ENCODE measurements at regions not wholly inside any gene's neighbourhood (a gene's known extent, or its start where the extent isn't known, plus 50 kb on each side); places are given as distances from the start of the nearest gene placed in this dataset.
"Not testable (repeated sequence)": the region's sequence is repeated elsewhere in the genome, so short reads cannot be mapped to it uniquely, and the experiment has no call there.

DNA sequence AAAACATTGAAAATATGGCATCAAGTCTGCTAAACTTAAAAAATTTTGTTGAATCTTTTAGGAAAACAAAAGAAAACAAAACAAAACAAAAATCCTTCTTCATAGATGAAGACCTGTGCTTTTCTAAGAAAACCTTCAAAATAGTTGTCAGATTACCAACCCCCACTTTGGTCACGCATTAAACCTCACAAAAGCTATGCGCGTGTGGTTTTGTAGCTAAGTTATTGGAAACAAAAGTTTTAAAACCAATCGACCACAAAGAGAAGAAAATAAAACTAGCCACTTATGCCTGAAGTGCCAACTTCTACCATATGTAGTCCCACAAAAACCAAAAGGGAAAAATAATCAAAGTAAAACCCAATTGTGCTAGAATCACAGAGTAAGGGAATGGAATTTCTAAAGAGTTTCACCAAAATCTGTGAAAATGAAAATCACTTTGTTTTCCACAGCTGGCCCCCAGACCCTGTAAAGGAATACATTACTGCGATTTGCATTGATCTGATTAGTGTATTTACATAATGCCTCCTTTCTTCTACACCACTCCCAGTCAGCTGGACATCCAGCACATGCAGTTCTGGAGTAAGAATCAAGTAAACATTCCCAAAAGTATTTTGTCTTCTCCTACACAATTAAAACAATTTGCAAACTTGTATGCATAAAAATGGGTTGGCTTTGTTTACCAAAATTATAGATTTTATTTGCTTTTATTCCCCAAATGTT lies 330.1 kb upstream of the DKK2 start:
- no peak overlapping the region for H3K27ac ChIP-seq
- DNase-seq, result no peak
- H3K27me3 ChIP-seq, result no peaks in the 10 kb centered on the region
- intact Hi-C loops (cut with DNase I), result no loop called here
- H3K36me3 ChIP-seq, result no peaks in the 10 kb centered on the region
- H3K9me3 ChIP-seq, result no peaks in the 10 kb centered on the region
- 71 to 72% methylated on average over 5 of the region's 5 CpGs for WGBS, 2 donors
- H3K4me3 ChIP-seq, result no peak overlapping the region
- H3K4me1 ChIP-seq, result no peaks in the 10 kb centered on the region
- no peak for TF ChIP-seq EP300 (IDR thresholded peaks at IDR 0.05)
- TF ChIP-seq, protein P1, sequence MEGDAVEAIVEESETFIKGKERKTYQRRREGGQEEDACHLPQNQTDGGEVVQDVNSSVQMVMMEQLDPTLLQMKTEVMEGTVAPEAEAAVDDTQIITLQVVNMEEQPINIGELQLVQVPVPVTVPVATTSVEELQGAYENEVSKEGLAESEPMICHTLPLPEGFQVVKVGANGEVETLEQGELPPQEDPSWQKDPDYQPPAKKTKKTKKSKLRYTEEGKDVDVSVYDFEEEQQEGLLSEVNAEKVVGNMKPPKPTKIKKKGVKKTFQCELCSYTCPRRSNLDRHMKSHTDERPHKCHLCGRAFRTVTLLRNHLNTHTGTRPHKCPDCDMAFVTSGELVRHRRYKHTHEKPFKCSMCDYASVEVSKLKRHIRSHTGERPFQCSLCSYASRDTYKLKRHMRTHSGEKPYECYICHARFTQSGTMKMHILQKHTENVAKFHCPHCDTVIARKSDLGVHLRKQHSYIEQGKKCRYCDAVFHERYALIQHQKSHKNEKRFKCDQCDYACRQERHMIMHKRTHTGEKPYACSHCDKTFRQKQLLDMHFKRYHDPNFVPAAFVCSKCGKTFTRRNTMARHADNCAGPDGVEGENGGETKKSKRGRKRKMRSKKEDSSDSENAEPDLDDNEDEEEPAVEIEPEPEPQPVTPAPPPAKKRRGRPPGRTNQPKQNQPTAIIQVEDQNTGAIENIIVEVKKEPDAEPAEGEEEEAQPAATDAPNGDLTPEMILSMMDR (IDR thresholded peaks at IDR 0.05), result no peak

DNA sequence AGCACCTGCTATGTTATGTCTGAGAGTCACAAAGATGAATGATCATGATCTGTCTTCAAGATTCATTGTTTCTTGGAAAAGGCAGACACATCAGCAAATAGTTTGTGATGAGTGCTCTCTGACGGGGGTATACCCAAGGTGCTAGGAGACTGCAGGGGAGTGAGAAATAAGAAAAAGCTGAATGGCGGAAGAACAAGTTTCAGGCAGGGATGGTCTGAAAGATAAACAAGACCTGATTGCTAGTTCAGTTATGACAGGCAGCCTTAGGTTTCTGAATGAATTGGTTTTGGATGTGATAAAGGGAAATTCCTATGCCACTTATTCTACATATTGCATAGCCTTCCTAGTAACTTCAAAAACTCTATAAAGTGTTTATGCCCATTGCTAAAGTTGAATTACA lies 327.0 kb upstream of the DKK2 start:
- intact Hi-C loops (cut with DNase I), result no loop called here
- H3K4me1 ChIP-seq, result no peaks in the 10 kb centered on the region
- H3K27me3 ChIP-seq, result no peaks in the 10 kb centered on the region
- no peak for TF ChIP-seq EP300 (IDR thresholded peaks at IDR 0.05)
- TF ChIP-seq, protein P1 (IDR thresholded peaks at IDR 0.05), result no peak
- TF ChIP-seq POLR2A (IDR thresholded peaks at IDR 0.05), result no peak
- TF ChIP-seq POLR2AphosphoS5 (IDR thresholded peaks at IDR 0.05), result no peak
- WGBS, 2 donors, result 21 to 69% methylated on average over 2 of the region's 2 CpGs
- H3K36me3 ChIP-seq, result no peaks in the 10 kb centered on the region
- no peak overlapping the region for H3K4me3 ChIP-seq
- DNase-seq, result no peak
- H3K9me3 ChIP-seq, result no peaks in the 10 kb centered on the region
- no peak overlapping the region for H3K27ac ChIP-seq

GRCh38 chr4:107359208-107359607 lies 323.1 kb upstream of the DKK2 start:
- Histone ChIP-seq H3K4me1 (no peaks in the 10 kb centered on the region), H3K9me3 (no peaks in the 10 kb centered on the region), H3K36me3 (no peaks in the 10 kb centered on the region), H3K27ac (no peak overlapping the region), H3K4me3 (no peak overlapping the region), H3K27me3 (no peaks in the 10 kb centered on the region)
- WGBS, 2 donors, result 81% methylated on average over 1 of the region's 1 CpG
- TF ChIP-seq, protein P1 (IDR thresholded peaks at IDR 0.05), result no peak
- no peak for TF ChIP-seq POLR2A (IDR thresholded peaks at IDR 0.05)
- TF ChIP-seq POLR2AphosphoS5 (IDR thresholded peaks at IDR 0.05), result no peak
- TF ChIP-seq EP300 (IDR thresholded peaks at IDR 0.05), result no peak
- intact Hi-C loops (cut with DNase I), result no loop called here
- no peak for DNase-seq

DNA sequence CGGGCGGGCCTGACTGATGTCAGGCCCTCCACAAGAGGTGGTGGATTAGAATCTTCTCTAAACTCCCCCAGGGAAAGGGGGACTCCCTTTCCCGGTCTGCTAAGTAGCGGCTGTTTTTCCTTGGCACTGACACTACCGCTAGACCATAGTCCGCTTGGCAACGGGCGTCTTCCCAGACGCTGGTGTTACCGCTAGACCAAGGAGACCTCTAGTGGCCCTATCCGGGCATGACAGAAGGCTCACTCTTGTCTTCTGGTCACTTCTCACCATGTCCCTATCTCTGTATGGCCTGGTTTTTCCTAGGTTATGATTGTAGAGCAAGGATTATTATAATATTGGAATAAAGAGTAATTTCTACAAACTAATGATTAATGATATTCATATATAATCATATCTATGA lies 318.2 kb upstream of the DKK2 start:
- H3K9me3 ChIP-seq; DNase-seq; H3K27me3 ChIP-seq; intact Hi-C loops (cut with DNase I); H3K4me3 ChIP-seq; H3K36me3 ChIP-seq; H3K27ac ChIP-seq; H3K4me1 ChIP-seq: not testable (repeated sequence)
- WGBS, 2 donors, result 52 to 86% methylated on average over 11 of the region's 11 CpGs

DNA sequence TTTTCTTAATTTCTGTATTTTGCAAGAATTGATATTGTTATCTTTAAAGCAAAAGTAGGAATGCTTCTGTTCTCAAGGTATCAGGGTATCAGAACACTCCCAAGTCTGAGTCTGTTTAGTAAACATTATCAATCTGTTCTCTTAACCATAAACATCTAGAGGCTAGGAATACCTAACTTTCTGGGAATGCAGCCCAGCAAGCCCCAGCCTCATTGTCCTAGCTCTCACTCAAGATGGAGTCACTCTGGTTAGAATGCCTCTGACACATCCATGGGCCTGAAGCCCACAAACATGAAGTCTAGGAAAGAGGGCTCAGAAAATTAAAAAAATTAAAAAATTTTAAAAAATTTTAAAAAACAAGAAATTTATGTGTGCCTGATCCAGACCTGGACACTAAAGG lies 315.1 kb upstream of the DKK2 start:
- TF ChIP-seq EP300 (IDR thresholded peaks at IDR 0.05), result no peak
- TF ChIP-seq, protein P1 (IDR thresholded peaks at IDR 0.05), result no peak
- TF ChIP-seq POLR2AphosphoS5 (IDR thresholded peaks at IDR 0.05), result no peak
- no peak for TF ChIP-seq POLR2A (IDR thresholded peaks at IDR 0.05)
- Histone ChIP-seq H3K4me3 (no peak overlapping the region), H3K4me1 (peaks cover 0 to 8% (median 3%) of the 10 kb centered on the region in 4 donors), H3K9me3 (no peaks in the 10 kb centered on the region), H3K27ac (no peak overlapping the region), H3K27me3 (no peaks in the 10 kb centered on the region), H3K36me3 (no peaks in the 10 kb centered on the region)
- intact Hi-C loops (cut with DNase I), result no loop called here
- DNase-seq, result no peak
